Neural progenitor cell (in vitro differentiated cells): ENCODE measurements at regions not wholly inside any gene's neighbourhood (a gene's known extent, or its start where the extent isn't known, plus 50 kb on each side); places are given as distances from the start of the nearest gene placed in this dataset.

Experiments
- DNase-seq: peaks from one replicate; pipeline ENCODE4 v3.0.0-alpha.2; 2016; ENCODE audit warnings: low spot score
- H2AFZ ChIP-seq: fragments of 200-600 bp; sonication (generic); replicated peaks from 2 replicates; pipeline ENCODE4 v1.6.1; 2016; ENCODE audit warnings: antibody characterized with exemption
- H3F3A ChIP-seq: fragments of 200-600 bp; sonication (generic); 2 replicates; pipeline ENCODE4 v1.6.1; 2016; ENCODE audit warnings: antibody characterized with exemption, low read depth
- H3K27ac ChIP-seq: fragments of 200-600 bp; sonication (generic); 2 replicates; pipeline ENCODE4 v1.5.1; 2016; ENCODE audit warnings: mild to moderate bottlenecking
- H3K27me3 ChIP-seq: fragments of 200-600 bp; sonication (generic); 2 replicates; pipeline ENCODE4 v1.6.1; 2016; ENCODE audit warnings: mild to moderate bottlenecking, moderate library complexity
- H3K36me3 ChIP-seq: fragments of 200-600 bp; sonication (generic); 2 replicates; pipeline ENCODE4 v1.5.1; 2016
- H3K4me1 ChIP-seq: fragments of 200-600 bp; sonication (generic); 2 replicates; pipeline ENCODE4 v1.6.1; 2016; ENCODE audit warnings: mixed run types
- H3K4me2 ChIP-seq: fragments of 200-600 bp; sonication (generic); 2 replicates; pipeline ENCODE4 v1.6.1; 2016
- H3K4me3 ChIP-seq: fragments of 200-600 bp; sonication (generic); 2 replicates; pipeline ENCODE4 v1.5.1; 2016
- H3K79me2 ChIP-seq: fragments of 200-600 bp; sonication (generic); 2 replicates; pipeline ENCODE4 v1.6.1; 2016; ENCODE audit warnings: low read depth
- H3K9ac ChIP-seq: fragments of 200-600 bp; sonication (generic); 2 replicates; pipeline ENCODE4 v1.6.1; 2016
- H3K9me3 ChIP-seq: fragments of 200-600 bp; sonication (generic); 2 replicates; pipeline ENCODE4 v1.5.1; 2016; ENCODE audit warnings: low read depth
- H4K20me1 ChIP-seq: fragments of 200-600 bp; sonication (generic); 2 replicates; pipeline ENCODE4 v1.6.1; 2016; ENCODE audit warnings: low read depth
- H3K27ac Mint-ChIP-seq: 3 replicates; pipeline ENCODE4 v1.8.0; 2021; ENCODE audit warnings: mixed read lengths
- H3K27me3 Mint-ChIP-seq: 2 replicates; pipeline ENCODE4 v1.8.0; 2022; ENCODE audit warnings: low read depth, mild to moderate bottlenecking, inconsistent platforms, moderate library complexity, mixed read lengths; ENCODE audit not compliant: insufficient read depth
- H3K36me3 Mint-ChIP-seq: 3 replicates; pipeline ENCODE4 v1.8.0; 2021; ENCODE audit warnings: mixed read lengths
- H3K4me1 Mint-ChIP-seq: 3 replicates; pipeline ENCODE4 v1.8.0; 2021; ENCODE audit warnings: mixed read lengths
- H3K4me3 Mint-ChIP-seq: 3 replicates; pipeline ENCODE4 v1.8.0; 2021; ENCODE audit warnings: mild to moderate bottlenecking, moderate library complexity, mixed read lengths
- H3K9me3 Mint-ChIP-seq: 3 replicates; pipeline ENCODE4 v1.8.0; 2020; ENCODE audit warnings: mixed read lengths
- CTCF ChIP-seq: fragments of 200-600 bp; sonication (generic); IDR thresholded peaks from 2 replicates; pipeline ENCODE4 v1.5.1; 2017; ENCODE audit warnings: antibody characterized with exemption, mild to moderate bottlenecking
- EZH2 ChIP-seq: fragments of 200-600 bp; sonication (generic); IDR thresholded peaks from 2 replicates; pipeline ENCODE4 v1.6.1; 2017; ENCODE audit warnings: antibody characterized with exemption, mild to moderate bottlenecking, moderate library complexity
- EZH2phosphoT487 ChIP-seq: fragments of 200-600 bp; sonication (generic); IDR thresholded peaks from 2 replicates; pipeline ENCODE4 v1.6.1; 2017; ENCODE audit warnings: antibody characterized with exemption

DNA sequence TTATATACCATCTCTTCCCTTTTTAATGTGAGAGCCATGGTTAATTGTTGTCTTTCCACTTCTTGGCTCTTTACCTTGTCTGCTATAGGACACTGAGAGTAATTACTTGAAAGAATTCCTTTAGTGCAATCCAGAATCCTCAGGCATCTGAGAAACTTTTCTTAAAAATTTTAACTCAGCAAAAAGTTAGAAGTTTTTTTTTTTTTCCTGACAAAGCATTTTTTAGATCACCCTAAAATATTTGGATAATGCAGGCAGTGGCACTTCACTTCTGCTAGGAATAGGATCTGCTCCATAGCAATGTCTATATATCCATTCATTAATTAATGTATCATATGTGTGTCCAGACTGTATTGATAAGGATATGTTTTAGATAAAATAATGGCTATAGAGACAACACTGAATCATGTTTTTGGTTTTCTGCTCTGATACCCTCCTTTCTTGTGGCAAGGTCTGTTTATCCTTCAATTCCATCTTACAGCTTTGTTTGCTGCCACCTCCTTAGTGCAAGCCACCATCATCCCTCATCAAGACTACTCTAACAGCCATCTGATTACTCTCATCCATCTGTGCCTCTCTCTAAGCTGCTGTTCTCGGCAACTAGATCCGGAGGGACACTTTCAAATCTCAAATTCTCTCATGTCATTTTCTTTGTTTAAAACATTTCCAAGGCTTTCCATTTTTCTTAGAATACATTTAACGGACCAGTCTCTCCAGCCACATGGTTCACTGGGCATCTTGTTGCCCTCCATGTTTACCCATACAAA lies 563.5 kb downstream of the EDEM1 start:
- H3K36me3 Mint-ChIP-seq, result no peaks in the 10 kb centered on the region
- H3K27me3 Mint-ChIP-seq, result no peaks in the 10 kb centered on the region
- H3K9me3 Mint-ChIP-seq, result no peaks in the 10 kb centered on the region
- no peak overlapping the region for H3K9ac ChIP-seq
- TF ChIP-seq EZH2phosphoT487, result no peak
- no peak for TF ChIP-seq CTCF
- TF ChIP-seq EZH2, result no peak
- H3K27ac Mint-ChIP-seq, result no peak overlapping the region
- H3K4me3 ChIP-seq, result no peak overlapping the region
- no peaks in the 10 kb centered on the region for H3F3A ChIP-seq
- H3K4me1 ChIP-seq, result no peaks in the 10 kb centered on the region
- H3K27me3 ChIP-seq, result no peaks in the 10 kb centered on the region
- no peak overlapping the region for H3K4me3 Mint-ChIP-seq
- H3K36me3 ChIP-seq, result no peaks in the 10 kb centered on the region
- no peaks in the 10 kb centered on the region for H3K79me2 ChIP-seq
- H3K4me2 ChIP-seq, result no peak overlapping the region
- no peak for DNase-seq
- no peaks in the 10 kb centered on the region for H3K9me3 ChIP-seq
- no peaks in the 10 kb centered on the region for H4K20me1 ChIP-seq
- no peak overlapping the region for H2AFZ ChIP-seq
- H3K4me1 Mint-ChIP-seq, result no peaks in the 10 kb centered on the region
- no peak overlapping the region for H3K27ac ChIP-seq

DNA sequence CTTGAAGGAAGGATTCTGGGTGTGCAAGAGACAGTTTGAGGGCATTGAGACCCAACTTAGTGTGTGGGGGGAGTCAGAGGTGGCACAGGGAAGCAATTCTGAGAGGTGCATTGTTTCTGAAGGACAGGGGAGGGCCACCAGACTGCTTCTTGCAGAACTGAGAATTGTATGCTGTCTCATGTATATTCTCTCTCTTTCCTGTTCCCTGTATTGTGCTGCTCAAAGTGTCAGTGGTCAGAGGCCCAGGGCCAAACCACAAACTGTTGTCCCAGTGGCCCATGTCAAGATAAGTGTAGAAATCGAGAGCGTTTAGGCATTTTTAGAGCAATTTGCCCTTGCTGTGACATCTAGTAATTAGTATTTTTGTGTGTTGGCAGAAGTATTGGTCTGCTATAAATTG lies 567.1 kb downstream of the EDEM1 start:
- Mint-ChIP-seq H3K36me3 (no peaks in the 10 kb centered on the region), H3K27me3 (no peaks in the 10 kb centered on the region), H3K27ac (no peak overlapping the region), H3K4me1 (no peaks in the 10 kb centered on the region), H3K4me3 (no peak overlapping the region), H3K9me3 (no peaks in the 10 kb centered on the region)
- no peaks in the 10 kb centered on the region for H3K79me2 ChIP-seq
- H3K27ac ChIP-seq, result no peak overlapping the region
- no peak overlapping the region for H3K4me2 ChIP-seq
- no peak for DNase-seq
- H3K9ac ChIP-seq, result no peak overlapping the region
- H3K4me3 ChIP-seq, result no peak overlapping the region
- H3F3A ChIP-seq, result no peaks in the 10 kb centered on the region
- H3K27me3 ChIP-seq, result no peaks in the 10 kb centered on the region
- H4K20me1 ChIP-seq, result no peaks in the 10 kb centered on the region
- no peaks in the 10 kb centered on the region for H3K4me1 ChIP-seq
- H3K36me3 ChIP-seq, result no peaks in the 10 kb centered on the region
- no peaks in the 10 kb centered on the region for H3K9me3 ChIP-seq
- no peak overlapping the region for H2AFZ ChIP-seq
- TF ChIP-seq CTCF, result no peak
- TF ChIP-seq EZH2phosphoT487, result no peak
- no peak for TF ChIP-seq EZH2

- TF ChIP-seq CTCF, result no peak
- TF ChIP-seq EZH2phosphoT487, result no peak
- no peak for TF ChIP-seq EZH2
- no peak overlapping the region for H3K27ac ChIP-seq
- H3F3A ChIP-seq, result no peaks in the 10 kb centered on the region
- no peak overlapping the region for H2AFZ ChIP-seq
- H3K9me3 Mint-ChIP-seq, result no peaks in the 10 kb centered on the region
- H3K4me3 ChIP-seq, result no peak overlapping the region
- H3K4me1 Mint-ChIP-seq, result peaks cover 1% of the 10 kb centered on the region
- H3K27ac Mint-ChIP-seq, result no peak overlapping the region
- H3K4me2 ChIP-seq, result no peak overlapping the region
- no peaks in the 10 kb centered on the region for H3K27me3 ChIP-seq
- H3K79me2 ChIP-seq, result no peaks in the 10 kb centered on the region
- H3K9ac ChIP-seq, result no peak overlapping the region
- H3K36me3 ChIP-seq, result no peaks in the 10 kb centered on the region
- DNase-seq, result no peak
- H3K27me3 Mint-ChIP-seq, result no peaks in the 10 kb centered on the region
- no peaks in the 10 kb centered on the region for H3K9me3 ChIP-seq
- H3K4me3 Mint-ChIP-seq, result no peak overlapping the region
- no peaks in the 10 kb centered on the region for H4K20me1 ChIP-seq
- H3K36me3 Mint-ChIP-seq, result no peaks in the 10 kb centered on the region
- H3K4me1 ChIP-seq, result no peaks in the 10 kb centered on the region
These were observed 568.9 kb downstream of the EDEM1 start for GRCh38 chr3:5756443-5756842.
